ENCODE measurements at regions not wholly inside any gene's neighbourhood (a gene's known extent, or its start where the extent isn't known, plus 50 kb on each side); places are given as distances from the start of the nearest gene placed in this dataset.

- TF ChIP-seq CTCF (IDR thresholded peaks at IDR 0.05) (no peak), POLR2A (IDR thresholded peaks at IDR 0.05) (no peak)
- H3K27ac ChIP-seq: no peak overlapping the region
- intact Hi-C loops (cut with DNase I): no loop called here
- H3K36me3 ChIP-seq: no peaks in the 10 kb centered on the region
- no peaks in the 10 kb centered on the region for H3K9me3 ChIP-seq
- no peak for DNase-seq
- WGBS, 2 donors: 75 to 80% methylated on average over 2 of the region's 2 CpGs
- H3K4me1 ChIP-seq: no peaks in the 10 kb centered on the region
- H3K27me3 ChIP-seq: no peaks in the 10 kb centered on the region
- H3K4me3 ChIP-seq: no peak overlapping the region
These were observed 245.6 kb upstream of the NEIL3 start for GRCh38 chr4:177064116-177064515.

- H3K4me3 ChIP-seq: no peak overlapping the region
- 78 to 85% methylated on average over 5 of the region's 5 CpGs for WGBS, 2 donors
These were observed 244.8 kb upstream of the NEIL3 start for GRCh38 chr4:177064729-177065394.

GRCh38 chr4:177066746-177067145 lies 242.9 kb upstream of the NEIL3 start:
- H3K4me3 ChIP-seq: no peak overlapping the region
- H3K9me3 ChIP-seq: no peaks in the 10 kb centered on the region
- TF ChIP-seq CTCF (IDR thresholded peaks at IDR 0.05) (no peak), POLR2A (IDR thresholded peaks at IDR 0.05) (no peak)
- WGBS, 2 donors: 20 to 44% methylated on average over 1 of the region's 1 CpG
- no peaks in the 10 kb centered on the region for H3K4me1 ChIP-seq
- H3K27ac ChIP-seq: no peak overlapping the region
- no peak for DNase-seq
- H3K36me3 ChIP-seq: no peaks in the 10 kb centered on the region
- intact Hi-C loops (cut with DNase I): no loop called here
- no peaks in the 10 kb centered on the region for H3K27me3 ChIP-seq

More at GRCh38 chr4:177064729-177065394, 244.8 kb upstream of the NEIL3 start:
- Histone ChIP-seq H3K27me3 (no peaks in the 10 kb centered on the region), H3K36me3 (no peaks in the 10 kb centered on the region), H3K27ac (no peak overlapping the region), H3K4me1 (no peaks in the 10 kb centered on the region), H3K9me3 (no peaks in the 10 kb centered on the region)
- TF ChIP-seq POLR2A (IDR thresholded peaks at IDR 0.05): no peak
- TF ChIP-seq CTCF (IDR thresholded peaks at IDR 0.05): no peak
- no peak for DNase-seq
- intact Hi-C loops (cut with DNase I): no loop called here

- Histone ChIP-seq H3K4me3 (no peak overlapping the region), H3K36me3 (no peaks in the 10 kb centered on the region), H3K9me3 (no peaks in the 10 kb centered on the region), H3K4me1 (no peaks in the 10 kb centered on the region), H3K27ac (no peak overlapping the region), H3K27me3 (no peaks in the 10 kb centered on the region)
- TF ChIP-seq CTCF (IDR thresholded peaks at IDR 0.05) (no peak), POLR2A (IDR thresholded peaks at IDR 0.05) (no peak)
- intact Hi-C loops (cut with DNase I): no loop called here
- DNase-seq: no peak
- WGBS, 2 donors: 73 to 85% methylated on average over 2 of the region's 2 CpGs
These were observed 239.1 kb upstream of the NEIL3 start for GRCh38 chr4:177070533-177071058.

- no peaks in the 10 kb centered on the region for H3K36me3 ChIP-seq
- intact Hi-C loops (cut with DNase I): no loop called here
- no peak overlapping the region for H3K4me3 ChIP-seq
- H3K27me3 ChIP-seq: no peaks in the 10 kb centered on the region
- DNase-seq: no peak
- WGBS, 2 donors: 54 to 57% methylated on average over 4 of the region's 4 CpGs
- TF ChIP-seq POLR2A (IDR thresholded peaks at IDR 0.05): no peak
- no peaks in the 10 kb centered on the region for H3K9me3 ChIP-seq
- no peak overlapping the region for H3K27ac ChIP-seq
- H3K4me1 ChIP-seq: no peaks in the 10 kb centered on the region
These were observed 232.3 kb upstream of the NEIL3 start for GRCh38 chr4:177077095-177077971.
